Mucosa of descending colon (tissue), 3 donors: ENCODE measurements at regions not wholly inside any gene's neighbourhood (a gene's known extent, or its start where the extent isn't known, plus 50 kb on each side); places are given as distances from the start of the nearest gene placed in this dataset.

ENCODE experiments used
- ATAC-seq: fragments of 200-7000 bp; cut with Tn5 transposase; one replicate; pipeline ENCODE4 v1.9.1; 2020; ENCODE audit warnings: mild to moderate bottlenecking, moderate library complexity
- DNase-seq, 3 donors: peaks; one replicate each; pipeline ENCODE4 v3.0.0-alpha.2; 2020
- H3K36me3 ChIP-seq: fragments of 200-600 bp; one replicate; pipeline ENCODE4 v1.8.0; 2021; ENCODE audit warnings: low read depth, mild to moderate bottlenecking
- H3K4me1 ChIP-seq: fragments of 200-600 bp; one replicate; pipeline ENCODE4 v1.8.0; 2021; ENCODE audit warnings: low read depth, mild to moderate bottlenecking
- H3K4me3 ChIP-seq: fragments of 200-600 bp; one replicate; pipeline ENCODE4 v1.8.0; 2021; ENCODE audit warnings: mild to moderate bottlenecking
- H3K9me3 ChIP-seq: fragments of 200-600 bp; one replicate; pipeline ENCODE4 v1.8.0; 2021; ENCODE audit warnings: mild to moderate bottlenecking
- CTCF ChIP-seq: fragments of 200-600 bp; IDR thresholded peaks from one replicate; pipeline ENCODE4 v1.8.0; 2022; ENCODE audit warnings: antibody characterized with exemption, mild to moderate bottlenecking
- intact Hi-C, 2 donors: fragments of 100-400 bp; cut with DNase I in 1 of 2; cut with micrococcal nuclease in 1 of 2; formaldehyde crosslinking; loops; one replicate each; pipeline versions ENCODE4 v1.11.0 to v1.11.1; 2022; cut with DNase I, micrococcal nuclease
- donor health status: DM: no; HTN: no; CAD: no; lungs with moderate emphysema.
- donor health status: DM: no; HTN: no; CAD: no.
- donor health status: DM: no; HTN: yes; CAD: no.

GRCh38 chr4:36740796-36741310 lies 459.4 kb downstream of the DTHD1 start:
- no peak for DNase-seq
- no peak for ATAC-seq
- H3K9me3 ChIP-seq: no peaks in the 10 kb centered on the region
- H3K4me3 ChIP-seq: no peak overlapping the region
- no peaks in the 10 kb centered on the region for H3K4me1 ChIP-seq
- TF ChIP-seq CTCF: no peak
- intact Hi-C loops: no loop called here
- no peaks in the 10 kb centered on the region for H3K36me3 ChIP-seq

GRCh38 chr4:36747277-36748129 lies 466.1 kb downstream of the DTHD1 start:
- ATAC-seq (peak; percentile 11), DNase-seq (no peak)
- Histone ChIP-seq H3K4me1 (no peaks in the 10 kb centered on the region), H3K4me3 (no peak overlapping the region), H3K9me3 (no peaks in the 10 kb centered on the region), H3K36me3 (no peaks in the 10 kb centered on the region)
- intact Hi-C loops: no loop called here
- TF ChIP-seq CTCF: no peak

- Histone ChIP-seq H3K4me1 (no peaks in the 10 kb centered on the region), H3K36me3 (no peaks in the 10 kb centered on the region), H3K4me3 (no peak overlapping the region), H3K9me3 (no peaks in the 10 kb centered on the region)
- TF ChIP-seq CTCF: no peak
- ATAC-seq (no peak), DNase-seq (no peak)
- intact Hi-C loops: no loop called here
Observed at GRCh38 chr4:36753048-36753447, 471.6 kb downstream of the DTHD1 start.

GRCh38 chr4:36757580-36758311 lies 476.3 kb downstream of the DTHD1 start:
- intact Hi-C loops: no loop called here
- no peak overlapping the region for H3K4me3 ChIP-seq
- ATAC-seq: no peak
- no peaks in the 10 kb centered on the region for H3K9me3 ChIP-seq
- DNase-seq: no peak
- H3K4me1 ChIP-seq: no peaks in the 10 kb centered on the region
- TF ChIP-seq CTCF: no peak
- no peaks in the 10 kb centered on the region for H3K36me3 ChIP-seq

- TF ChIP-seq CTCF: no peak
- intact Hi-C loops: no loop called here
- ATAC-seq (no peak), DNase-seq (no peak)
- Histone ChIP-seq H3K9me3 (no peaks in the 10 kb centered on the region), H3K36me3 (no peaks in the 10 kb centered on the region), H3K4me3 (no peak overlapping the region), H3K4me1 (no peaks in the 10 kb centered on the region)
Observed at GRCh38 chr4:36758312-36759178, 477.1 kb downstream of the DTHD1 start.
